COLO829 (cell line): ENCODE measurements at regions not wholly inside any gene's neighbourhood (a gene's known extent, or its start where the extent isn't known, plus 50 kb on each side); places are given as distances from the start of the nearest gene placed in this dataset.
"Not testable (repeated sequence)": the region's sequence is repeated elsewhere in the genome, so short reads cannot be mapped to it uniquely, and the experiment has no call there.

Source experiments
- DNase-seq: peaks from one replicate; pipeline ENCODE4 v3.0.0; 2012; ENCODE audit warnings: low spot score

GRCh38 chr4:64967286-64967685 lies 558.0 kb upstream of the TECRL start:
- no peak for DNase-seq

DNA sequence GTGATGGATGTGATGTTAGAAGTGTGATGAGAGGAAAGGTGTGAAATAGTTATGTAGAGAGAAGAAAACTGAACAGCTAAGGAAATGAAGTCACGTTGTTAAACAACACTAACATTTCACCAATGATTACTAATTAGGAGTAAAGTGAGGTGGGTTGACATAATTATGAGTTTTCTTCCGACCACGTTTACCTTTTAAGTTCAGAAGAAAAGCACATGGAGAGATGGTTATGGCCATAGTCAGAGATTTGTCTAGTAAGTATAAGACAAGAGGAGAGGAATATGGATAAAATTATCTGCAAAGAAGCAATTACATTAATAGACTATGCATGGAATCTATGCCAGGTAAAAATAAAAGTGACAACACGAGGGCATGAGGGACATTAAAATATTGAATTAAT lies 551.3 kb upstream of the TECRL start:
- no peak for DNase-seq

DNA sequence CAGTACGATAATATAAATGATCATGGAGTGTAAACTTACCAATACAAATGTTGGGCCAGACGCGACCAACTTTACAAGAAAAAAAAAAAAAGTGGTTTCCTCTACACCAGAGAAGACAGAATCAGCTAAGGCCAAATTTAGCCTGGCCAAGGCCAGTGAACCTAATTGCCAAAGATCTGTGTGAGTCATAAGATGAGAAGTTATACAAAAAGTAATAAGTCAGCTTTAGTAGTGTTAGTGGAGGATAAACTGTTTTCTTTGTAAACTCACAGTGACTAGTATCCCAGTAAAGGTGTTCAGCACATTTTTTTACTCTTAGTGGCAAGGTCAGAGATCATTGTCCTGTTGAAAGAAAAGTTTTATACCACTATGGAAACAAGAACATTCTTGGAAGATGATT lies 531.4 kb upstream of the TECRL start:
- peak; percentile 35 for DNase-seq

- DNase-seq: no peak
Observed at GRCh38 chr4:64935469-64936001, 526.3 kb upstream of the TECRL start.

DNA sequence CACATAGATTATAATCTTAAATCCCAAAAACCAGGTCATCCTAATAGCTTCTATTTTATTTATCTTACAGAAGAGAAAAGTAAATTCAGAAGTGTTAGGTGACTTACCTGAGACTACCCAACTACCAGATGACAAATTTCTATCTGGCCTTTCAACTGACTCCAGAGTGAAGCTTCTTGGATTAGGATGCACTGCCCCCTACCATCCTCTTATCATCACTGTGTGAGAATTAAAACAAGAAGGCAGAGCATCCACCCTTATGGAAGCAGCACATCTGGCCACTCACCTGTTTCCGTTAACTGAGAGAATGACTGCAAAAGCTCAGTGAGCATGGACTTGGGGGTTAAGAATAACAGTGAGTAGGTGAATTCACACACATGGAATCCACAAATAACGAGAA lies 502.6 kb upstream of the TECRL start:
- DNase-seq: no peak

DNA sequence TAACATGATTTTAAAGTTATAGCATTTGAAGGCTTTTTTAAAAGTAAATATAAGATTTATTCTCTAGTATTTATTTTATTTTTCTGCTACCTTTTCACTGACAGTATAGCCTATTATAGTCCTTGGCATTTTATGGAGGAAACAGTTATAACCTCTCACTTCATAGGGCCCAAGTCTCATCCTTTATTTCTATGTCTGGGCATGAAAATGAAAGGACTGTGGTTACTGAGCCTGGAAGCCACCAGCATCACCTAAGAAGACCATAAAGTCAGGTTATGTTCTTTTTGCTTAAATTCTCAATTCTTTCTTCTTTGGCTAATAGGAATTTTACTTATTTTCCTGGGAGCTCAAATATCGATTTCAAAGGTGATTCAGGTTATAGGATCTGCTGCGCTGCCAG lies 494.7 kb upstream of the TECRL start:
- DNase-seq: no peak

DNA sequence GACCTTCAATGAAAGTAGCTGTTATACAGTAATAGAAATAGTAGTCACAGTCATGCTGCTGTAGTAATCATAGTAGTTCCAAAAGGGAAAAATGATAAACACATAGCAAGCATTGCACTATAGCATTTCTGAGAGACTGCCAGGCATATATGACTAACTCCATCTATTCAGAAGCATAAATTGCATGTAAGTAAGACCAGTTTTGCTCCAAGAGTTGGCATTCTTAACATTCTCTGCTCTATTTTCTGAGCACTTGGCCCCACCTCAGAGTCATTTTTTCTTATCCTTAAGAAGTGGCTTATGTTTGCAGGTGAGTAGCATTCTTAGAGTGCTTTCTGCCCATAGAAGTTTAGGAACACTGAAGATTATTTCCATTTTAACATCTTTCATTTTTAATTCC lies 490.3 kb upstream of the TECRL start:
- no peak for DNase-seq

GRCh38 chr4:64899030-64899429 lies 489.8 kb upstream of the TECRL start:
- DNase-seq: not testable (repeated sequence)

DNA sequence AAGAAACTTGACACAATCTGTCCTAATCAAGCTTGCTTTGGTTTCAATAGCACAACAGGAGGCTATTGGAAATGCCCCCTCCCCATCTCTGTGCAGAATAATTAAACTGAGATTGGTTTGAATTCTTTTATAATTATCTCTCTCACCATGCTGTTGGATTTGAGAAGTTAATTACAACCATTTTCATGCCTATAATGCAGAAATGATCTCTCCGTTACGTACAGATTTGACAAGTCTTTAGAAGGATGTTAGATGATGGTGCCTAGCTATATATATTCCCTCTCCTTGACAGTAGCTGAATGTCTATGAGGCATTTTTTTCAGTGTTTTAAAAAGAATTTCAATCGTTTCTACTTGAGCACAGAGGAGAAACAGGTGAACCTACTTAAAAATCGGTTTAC lies 488.4 kb upstream of the TECRL start:
- no peak for DNase-seq

DNA sequence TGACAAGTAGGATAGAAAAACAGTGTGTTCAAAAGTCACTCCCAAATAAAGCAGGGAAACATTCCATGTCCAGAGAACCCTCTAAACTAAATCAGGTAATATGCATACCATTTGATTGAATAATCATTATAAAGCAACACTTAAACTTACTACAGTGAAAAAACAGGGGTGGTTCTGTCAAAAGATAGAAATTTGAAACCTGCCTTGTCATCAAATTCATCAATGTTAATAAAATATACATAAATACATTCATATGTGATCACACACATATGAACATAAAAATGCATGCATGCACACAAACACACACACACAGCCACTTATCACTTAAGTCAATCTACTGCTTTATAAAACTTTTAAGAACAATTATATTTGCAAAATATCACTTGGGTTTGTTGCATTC lies 485.8 kb upstream of the TECRL start:
- no peak for DNase-seq

DNA sequence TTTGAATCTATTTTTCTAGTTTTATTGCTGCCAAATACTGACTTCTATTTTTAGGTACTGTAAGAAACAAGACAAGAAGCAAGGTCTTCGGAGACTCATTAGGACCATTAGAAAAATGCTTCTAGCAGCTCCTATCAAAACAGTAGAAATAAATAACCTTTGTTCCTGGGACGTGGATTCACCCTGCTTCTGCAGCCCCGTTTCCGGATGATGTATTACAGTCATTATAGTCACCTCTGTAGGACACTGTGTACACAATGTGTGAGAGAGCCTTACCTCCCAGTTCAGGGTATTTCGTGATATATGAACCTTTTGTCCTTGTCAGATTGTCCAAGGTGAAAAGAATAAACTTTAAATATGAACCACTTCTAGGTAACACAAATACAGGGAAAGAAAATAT lies 484.0 kb upstream of the TECRL start:
- DNase-seq: no peak

DNA sequence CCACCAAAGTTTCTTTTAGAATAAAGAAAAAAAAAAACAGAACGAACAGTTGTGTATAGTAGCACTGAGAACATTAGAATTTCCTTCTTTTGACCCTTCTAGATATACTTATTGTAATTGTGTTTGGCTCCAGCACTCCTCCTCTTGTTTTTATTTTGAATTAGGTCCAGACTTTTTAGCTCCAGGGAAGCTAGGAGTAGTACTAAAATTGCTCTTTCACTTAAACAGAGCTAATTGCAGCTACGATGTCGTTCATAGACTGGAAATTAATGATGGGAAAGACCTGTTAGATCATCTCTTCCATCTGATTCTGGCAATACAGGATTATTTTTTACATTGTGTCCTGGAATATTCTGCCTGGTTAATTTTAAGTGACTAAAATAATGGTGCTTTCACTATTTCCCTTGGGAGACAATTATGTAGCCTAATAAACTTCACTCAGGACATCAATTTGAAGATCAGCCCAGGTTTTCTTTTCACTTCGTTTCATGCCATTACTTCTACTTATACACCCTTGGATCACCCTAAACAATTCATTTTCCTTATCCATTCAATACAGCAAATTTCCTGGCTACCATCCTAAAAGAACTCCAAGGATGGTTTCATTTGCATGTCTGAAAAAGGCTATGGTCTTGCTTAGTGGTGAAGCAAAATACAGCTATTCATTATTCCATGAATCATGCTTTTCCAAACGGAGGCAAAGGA lies 480.8 kb upstream of the TECRL start:
- DNase-seq: peak; percentile 56

- no peak for DNase-seq
Observed at GRCh38 chr4:64883087-64883807, 474.0 kb upstream of the TECRL start.

DNA sequence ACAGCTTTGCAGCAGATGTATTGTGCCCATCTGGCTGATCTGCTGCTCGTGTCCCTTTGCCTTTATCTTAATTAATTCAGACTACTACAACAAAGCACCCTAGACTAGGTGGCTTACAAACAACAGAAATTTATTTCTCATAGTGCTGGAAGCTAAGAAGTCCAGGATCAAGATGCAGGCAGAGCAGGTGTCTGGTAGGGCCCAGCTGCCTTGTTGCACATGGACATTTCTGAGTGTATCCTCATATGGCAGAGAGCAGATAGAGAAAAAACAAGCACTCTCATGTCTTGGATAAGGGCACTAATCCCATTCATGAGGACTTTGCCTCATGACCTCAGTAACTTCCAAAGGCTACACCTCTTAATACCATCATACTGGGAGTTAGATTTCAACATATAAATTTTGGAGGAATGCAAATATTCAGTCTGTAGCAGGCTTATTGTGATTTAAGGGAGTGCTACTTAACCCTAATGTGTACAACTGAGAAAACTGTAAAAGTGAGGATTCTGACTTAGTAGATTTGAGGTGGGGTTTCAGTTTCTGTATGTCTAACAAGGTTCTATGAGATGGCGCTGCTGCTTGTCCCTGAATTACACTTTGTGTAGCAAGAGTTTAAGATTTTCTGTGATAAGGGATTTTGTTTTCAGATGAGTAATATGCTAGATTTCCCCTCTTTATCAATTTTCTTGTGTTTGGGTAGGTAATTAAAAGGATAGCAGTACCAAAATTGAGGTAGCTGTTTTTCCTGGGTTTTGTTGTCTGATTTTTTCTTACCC lies 473.2 kb upstream of the TECRL start:
- DNase-seq: no peak

DNA sequence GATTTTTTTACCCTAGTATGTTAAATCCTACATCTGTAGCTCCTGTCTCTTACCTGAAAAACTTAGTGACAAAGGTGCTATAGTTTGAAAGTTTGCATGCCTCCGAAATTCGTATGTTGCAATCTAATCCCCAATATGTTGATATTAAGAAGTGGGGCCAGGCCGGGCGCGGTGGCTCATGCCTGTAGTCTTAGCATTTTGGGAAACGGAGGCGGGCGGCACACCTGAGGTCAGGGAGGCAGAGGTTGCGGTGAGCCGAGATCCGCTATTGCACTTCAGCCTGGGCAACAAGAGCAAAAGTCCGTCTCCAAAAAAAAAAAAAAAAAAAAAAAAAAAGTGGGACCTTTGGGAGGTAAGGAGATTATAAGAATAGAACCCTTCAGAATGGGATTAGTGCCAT lies 471.3 kb upstream of the TECRL start:
- DNase-seq: no peak

DNA sequence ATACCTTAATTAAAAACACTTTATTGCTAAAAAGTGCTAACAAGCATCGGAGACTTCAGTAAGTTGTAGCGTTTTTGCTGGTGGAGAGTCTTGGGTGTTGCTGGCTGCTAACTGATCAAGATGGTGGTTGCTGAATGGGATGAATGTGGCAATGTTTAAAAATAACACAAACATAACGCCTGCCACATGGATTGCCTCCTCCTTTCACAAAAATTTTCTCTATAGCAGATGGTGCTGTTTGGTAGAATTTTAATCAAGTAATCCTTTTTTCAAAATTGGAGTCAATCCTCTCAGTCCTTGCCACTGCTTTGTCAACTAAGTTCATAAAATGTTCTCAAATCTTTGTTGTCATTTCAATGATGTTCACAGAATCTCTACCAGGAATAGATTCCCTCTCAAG lies 466.8 kb upstream of the TECRL start:
- DNase-seq: no peak

- DNase-seq: no peak
Observed at GRCh38 chr4:64870558-64870957, 461.3 kb upstream of the TECRL start.

DNA sequence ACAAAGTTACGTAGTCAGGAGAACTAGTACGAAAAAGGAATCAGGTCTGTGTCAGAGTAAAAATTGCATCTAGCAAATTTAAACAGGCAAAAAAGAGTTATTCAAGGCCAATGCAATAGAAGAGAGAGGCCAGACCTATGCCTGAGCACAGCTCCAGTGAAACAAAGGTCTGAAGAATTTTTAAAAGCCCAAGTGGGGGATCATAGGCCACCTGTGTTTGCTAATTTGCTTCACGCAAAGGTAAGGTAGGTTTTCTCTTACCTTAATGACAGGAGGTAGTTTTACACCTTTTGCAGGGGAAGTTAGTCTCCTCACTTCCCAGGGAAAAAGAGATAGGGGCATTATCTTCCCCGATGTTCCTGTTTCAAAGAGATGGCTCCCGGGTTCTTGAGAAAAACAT lies 448.6 kb upstream of the TECRL start:
- no peak for DNase-seq

DNA sequence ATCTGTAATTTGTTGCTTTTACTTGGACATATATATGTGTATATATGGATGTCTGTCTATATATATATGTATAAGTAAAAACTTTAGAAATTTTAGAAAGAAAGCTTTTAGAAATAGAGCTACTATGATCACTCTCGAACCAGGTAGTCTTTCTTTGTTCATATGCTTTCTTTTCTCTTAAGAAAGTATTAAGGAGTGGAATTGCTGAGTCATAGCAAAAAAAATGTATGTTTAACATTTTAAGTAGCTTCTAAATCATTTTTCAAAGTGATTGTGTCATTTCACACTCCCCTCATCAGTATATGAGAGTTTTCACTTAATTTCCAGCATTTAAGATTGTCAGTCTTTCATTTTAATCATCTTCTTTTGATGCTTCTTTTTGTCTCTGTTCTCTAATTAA lies 447.9 kb upstream of the TECRL start:
- DNase-seq: no peak

DNA sequence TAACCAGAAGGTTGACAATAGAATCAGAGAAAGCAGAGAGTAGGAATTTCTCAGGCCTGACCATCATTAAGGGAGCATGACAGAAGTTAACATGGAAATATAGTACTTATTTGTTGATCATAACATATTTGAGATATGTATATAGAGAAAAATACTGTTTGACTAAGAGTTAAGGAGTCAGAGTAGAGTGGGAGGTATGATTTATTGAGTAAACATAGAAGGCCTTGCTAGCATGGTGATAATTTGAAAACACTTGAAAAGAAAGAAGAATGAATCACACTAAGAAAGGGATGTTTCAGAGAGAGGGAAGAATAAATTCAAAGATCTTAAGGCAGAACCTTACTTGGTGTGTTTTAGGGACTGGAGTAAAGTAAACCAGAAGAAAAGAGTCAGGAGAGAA lies 437.2 kb upstream of the TECRL start:
- DNase-seq: no peak

DNA sequence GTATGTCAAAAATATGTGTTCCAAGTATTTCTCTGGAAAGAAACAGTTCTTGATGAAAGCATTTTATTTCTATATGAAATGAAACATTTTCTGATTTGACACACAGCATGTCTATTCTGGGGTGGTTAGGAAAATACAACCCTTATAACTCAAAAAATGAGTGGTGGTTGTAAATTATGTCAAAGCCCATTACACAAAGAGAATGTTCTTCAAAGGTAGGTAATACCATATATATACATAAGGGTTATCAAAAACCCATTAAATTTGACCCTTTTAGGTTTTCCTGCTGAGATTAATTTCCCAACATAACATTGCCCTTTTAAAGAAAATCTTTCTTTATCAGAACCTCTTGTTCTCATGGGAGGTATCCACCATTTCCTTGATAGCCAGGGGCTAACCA lies 420.5 kb upstream of the TECRL start:
- no peak for DNase-seq

DNA sequence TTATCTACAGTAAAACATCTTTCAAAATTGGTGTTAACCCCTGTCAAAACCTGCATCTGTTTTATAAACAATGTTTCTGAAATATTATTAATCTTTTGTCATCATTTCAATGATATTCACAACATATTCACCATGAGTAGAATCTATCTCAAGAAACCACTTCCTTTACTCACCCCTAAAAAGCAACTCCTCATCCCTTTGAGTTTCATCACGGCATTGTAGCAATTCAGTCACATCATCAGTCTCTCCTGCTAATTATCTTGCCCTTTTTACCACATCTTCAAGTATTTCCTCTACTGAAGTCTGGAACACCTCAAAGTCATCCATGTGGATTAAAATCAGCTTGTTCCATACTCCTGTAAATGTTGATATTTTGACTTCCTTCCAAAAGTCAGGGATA lies 415.3 kb upstream of the TECRL start:
- no peak for DNase-seq

GRCh38 chr4:64822405-64822804 lies 413.2 kb upstream of the TECRL start:
- DNase-seq: no peak
